Stimulated activated CD8-positive, alpha-beta memory T cell treated with anti-CD3 and anti-CD28 coated beads, Interleukin-4, amount 100 ng/mL, for 48 hours (primary cell): ENCODE measurements at regions not wholly inside any gene's neighbourhood (a gene's known extent, or its start where the extent isn't known, plus 50 kb on each side); places are given as distances from the start of the nearest gene placed in this dataset.

Source experiments
- DNase-seq: peaks from one replicate; pipeline ENCODE4 v3.0.0-alpha.2; 2020

- no peak for DNase-seq
These were observed 114.9 kb upstream of the FAM9B start for GRCh38 chrX:9148615-9149399.

DNA sequence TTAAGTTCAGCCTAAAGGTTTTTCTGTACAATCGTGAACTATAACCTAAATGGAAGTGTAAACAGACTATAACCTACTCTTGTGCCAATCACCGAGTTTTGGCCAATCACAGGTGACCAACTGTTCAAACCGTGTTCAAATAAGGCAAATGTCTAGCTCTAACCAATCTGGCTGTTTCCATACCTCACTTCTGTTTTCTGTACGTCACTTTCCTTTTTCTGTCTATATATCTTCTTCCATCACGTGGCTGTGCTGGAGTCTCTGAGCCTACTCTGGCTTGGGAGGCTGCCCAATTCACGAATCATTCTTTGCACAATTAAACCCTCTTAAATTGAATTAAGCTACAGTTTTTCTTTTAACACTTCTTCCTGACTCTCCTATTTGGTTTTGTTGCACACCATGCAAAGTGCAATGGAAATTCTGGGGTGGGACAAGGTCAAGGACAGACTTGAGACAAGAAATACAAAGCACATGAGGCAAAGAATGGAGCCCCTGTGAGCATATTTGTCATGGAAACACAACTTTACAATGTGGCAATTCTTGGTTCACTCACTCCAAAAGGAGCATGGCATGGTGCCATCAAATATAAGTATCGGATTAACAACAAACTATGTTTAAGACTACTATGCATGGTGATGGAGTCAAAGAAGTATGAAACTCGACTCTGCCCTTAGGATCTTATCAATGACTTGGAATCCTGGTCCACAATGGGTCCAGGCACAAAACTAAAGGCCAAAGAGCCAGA, 115.7 kb upstream of the FAM9B start:
- DNase-seq, result no peak

DNA sequence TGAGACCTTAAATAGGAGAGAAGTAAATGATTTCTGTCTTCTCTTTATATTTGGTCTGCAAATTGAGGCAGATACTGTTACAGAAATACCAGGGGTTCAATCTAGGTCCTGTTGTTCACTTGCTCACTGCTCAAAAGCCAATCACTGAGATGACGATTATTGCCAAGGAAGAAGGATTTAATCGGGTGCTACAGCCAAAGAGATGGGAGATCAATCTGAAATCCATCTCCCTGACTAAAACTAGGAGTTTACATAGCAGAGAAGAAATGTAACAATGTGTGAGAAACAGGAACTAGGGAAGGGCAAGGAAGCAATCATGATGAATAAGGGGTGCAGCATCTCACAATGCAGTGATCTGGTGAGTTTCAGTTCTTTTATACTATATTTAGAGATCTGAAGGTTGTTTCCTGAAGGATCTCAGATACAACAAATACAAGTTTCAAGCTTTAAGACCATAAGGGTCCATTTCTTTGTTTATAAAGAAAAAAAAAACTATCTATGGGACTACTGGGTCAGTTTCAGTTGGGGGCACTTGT, 117.9 kb upstream of the FAM9B start:
- no peak for DNase-seq

DNA sequence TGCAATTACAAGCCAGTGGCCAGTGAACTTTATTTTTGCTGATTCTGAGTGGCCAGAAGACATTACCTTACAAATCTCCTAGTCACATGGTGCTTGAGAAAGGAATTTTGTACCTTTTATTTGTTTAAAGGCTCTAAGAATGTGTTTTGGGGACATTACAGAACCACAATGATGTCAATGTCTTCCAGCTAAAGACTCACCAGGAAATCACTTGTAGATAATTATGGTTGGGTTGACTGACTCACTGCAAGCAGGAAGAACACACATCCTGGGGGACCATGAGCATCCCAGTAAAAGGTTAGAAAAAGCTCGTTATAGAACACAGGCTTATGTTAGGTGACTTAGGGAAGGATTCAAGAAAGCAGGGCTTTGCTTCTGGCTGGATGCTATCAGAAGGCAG, 119.4 kb upstream of the FAM9B start:
- no peak for DNase-seq

DNA sequence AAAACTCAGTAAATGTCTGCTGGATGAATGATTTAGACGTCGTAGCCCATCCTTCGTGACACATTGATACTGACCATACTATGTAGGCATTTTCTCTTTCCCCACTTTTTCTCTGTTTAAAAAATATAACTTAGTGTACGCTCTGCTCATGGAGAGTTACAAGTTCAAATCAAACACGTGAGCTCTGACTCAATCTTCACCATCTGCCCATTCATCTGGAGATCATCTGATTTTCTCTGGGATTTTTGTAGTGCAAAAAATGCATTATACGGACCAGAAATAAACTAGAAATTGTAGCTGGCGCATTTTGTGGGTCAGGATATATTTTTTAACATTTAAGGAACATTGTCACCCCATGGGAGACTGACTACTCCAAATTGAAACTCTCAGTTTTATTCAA, 124.7 kb upstream of the FAM9B start:
- DNase-seq, result no peak

DNA sequence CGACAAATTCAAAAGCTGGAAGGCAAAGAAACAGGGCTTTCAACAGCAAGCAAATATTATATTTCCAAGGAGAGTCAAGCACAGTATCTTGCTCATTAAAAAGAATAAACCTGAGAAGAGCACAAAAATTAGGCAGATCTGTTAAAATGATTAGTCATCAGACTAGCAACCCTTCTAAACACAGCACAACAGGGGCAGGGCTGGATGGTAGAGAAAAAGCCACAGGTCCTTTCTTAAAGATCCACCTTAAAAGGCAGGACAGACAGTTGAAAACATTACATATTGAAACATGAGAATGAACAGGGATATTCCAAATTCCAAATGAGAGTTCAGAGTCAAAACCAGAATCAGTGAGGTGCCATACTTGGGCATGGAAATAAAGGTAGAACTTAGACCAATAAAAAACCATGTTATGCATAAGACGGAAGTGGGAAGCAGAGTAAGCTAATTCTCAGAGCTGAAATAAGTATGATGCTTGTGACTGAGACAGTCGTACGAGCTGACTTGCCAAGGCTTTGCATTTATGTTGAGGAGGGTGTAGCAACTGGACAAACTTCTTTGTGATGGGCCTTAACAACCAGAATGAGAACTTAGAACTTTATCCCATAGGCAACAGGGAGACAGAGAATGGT, 126.9 kb upstream of the FAM9B start:
- no peak for DNase-seq

- no peak for DNase-seq
These were observed 128.8 kb upstream of the FAM9B start for GRCh38 chrX:9162698-9163097.

DNA sequence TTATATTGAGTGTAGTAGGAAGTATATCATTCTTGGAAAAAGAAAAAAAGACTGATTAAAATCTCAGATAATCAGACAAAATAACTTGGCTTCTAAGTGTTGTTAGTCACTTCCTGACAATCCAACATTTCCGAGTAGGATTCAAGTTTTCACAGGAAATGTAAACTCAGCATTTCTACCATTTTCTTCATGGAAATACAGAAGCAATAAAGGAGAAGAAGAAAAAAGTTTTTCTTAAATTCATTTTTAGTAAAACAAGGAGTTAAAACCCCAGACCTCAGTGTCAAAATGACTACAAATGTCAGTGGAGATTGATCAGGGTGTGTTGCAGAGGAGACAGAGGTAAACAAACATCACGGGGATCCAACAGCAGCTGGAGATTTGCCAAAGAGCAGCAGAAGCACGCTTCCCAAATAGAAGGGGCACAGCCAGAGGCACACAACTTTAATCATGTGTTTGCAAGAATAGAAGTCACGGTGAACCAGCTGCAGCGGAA, 129.3 kb upstream of the FAM9B start:
- DNase-seq, result no peak

GRCh38 chrX:9164086-9164485, 130.2 kb upstream of the FAM9B start:
- no peak for DNase-seq

DNA sequence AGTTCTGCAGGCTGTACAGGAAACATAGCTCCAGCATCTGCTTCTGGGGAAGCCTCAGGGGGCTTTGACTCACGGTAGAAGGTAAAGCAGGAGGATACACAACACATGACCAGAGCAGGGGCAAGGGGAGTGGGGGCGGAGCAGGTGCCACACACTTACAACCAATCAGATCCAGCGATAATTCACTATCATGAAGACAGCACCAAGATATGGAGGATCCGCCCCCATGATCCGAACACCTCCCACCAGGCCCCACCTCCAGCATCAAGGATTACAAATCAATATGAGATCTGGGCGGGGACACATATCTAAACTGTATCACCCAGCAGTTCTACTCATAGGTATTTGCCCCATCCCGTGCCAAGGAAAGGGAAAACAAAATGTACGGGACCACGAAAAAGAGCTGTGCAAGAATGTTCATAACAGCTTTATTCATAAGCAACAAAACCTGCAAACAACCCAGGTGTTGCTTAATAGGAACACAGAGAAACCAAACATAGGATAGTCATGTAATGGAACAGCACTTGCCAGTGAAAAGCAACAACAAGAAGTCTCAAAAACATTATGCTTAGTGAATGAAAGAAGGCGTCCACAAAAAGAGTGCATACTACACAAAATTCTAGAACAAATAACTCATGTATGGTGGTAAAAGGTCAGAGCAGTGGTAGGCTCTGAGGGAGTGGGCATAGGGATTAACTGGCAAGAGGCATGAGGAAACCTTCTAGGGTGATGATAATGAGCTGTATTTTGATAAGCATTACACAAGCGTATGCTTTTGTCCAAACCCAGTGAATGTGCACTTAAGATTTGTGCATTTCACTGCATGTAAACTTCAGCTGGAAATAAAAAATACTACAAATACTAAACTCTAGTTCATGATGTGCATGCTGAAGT, 130.9 kb upstream of the FAM9B start:
- peak; percentile 27 for DNase-seq

GRCh38 chrX:9166584-9166944, 132.6 kb upstream of the FAM9B start:
- DNase-seq, result no peak

DNA sequence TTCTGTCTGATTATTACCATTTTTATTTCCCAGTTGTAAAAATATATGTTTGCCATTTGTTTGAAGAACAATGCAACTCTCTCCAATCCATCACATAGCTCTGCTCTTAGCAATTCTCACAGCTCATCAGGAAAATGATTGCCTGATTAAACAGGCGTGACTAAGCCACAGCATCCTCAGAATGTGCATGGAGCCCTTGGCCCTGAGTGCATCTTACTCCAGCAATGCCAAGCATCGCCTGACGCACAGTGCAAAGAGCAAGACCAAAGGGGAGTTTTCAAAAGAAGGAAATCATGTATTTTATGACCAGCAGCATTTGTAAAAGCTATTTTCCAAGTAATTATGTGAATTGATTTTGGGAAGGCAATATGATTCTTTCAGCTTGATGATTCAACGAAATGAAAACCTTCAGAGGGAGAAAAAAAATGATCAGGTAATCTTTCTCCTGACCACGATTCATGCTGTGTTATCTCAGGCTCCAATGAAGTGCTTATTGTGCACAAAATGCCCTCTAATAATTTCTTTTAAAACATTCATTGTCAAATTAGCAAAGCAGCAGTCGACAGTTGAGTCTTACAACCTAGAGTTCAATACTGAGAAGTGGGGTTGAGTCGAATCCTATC, 138.0 kb upstream of the FAM9B start:
- no peak for DNase-seq

GRCh38 chrX:9172464-9172850, 138.5 kb upstream of the FAM9B start:
- no peak for DNase-seq

DNA sequence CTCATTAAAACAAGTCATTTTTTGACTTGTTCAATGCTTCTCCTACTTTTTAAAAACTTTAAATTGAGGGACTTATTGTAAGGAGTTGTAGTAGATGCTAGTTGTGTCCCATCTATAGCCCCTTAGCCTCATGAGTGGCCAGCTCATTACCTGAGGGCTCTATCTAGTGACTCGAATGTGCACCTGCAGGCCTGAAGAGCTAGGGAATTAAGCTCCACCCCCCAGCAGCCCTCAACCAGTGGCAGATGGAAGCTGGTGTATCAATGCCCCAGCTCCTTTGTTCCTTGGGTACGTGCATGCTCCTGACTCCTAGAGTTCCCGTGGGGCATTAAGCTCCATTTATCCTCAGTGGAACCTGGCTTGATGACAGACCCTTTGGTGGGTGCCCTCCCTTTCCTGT, 146.7 kb upstream of the FAM9B start:
- DNase-seq, result no peak

GRCh38 chrX:9182041-9182440, 148.1 kb upstream of the FAM9B start:
- no peak for DNase-seq

DNA sequence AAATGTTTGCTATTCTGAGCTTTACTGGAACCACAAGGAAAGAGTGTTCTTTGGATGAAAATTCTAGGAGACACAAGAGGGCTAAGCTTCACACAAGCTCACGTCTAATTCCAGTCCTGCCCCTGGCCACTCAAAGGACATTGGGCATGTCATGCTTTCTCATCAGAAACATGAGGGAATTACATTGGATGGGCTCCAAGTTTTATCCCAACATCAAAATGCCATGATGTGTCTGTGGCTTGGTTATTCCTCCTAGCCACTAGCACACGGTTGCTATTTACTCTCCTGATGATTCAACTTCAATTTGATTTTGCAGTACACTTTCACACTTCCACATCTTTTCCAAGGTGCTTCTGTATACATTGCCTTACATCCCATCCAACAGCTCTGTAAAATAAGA, 149.6 kb upstream of the FAM9B start:
- no peak for DNase-seq

- no peak for DNase-seq
These were observed 150.3 kb upstream of the FAM9B start for GRCh38 chrX:9184211-9184610.

DNA sequence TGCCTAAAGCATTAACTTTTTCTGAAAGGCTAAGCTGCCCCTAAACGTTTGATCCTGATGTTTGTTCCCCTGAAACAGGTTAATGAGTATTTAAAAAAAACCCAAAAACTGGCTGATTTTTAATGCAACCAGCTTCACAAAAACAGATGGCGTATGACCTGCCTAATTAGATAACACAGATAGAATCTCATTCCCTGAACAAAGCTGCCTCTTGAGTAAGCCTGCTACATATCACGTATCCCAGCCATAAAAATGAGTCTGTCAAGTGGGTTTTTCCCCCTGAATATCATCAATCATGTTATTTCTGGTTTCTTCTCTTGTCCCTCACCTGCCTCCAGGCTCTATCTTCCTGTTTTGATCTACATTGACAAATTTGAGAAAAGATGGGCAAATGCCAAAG, 154.2 kb upstream of the FAM9B start:
- no peak for DNase-seq

DNA sequence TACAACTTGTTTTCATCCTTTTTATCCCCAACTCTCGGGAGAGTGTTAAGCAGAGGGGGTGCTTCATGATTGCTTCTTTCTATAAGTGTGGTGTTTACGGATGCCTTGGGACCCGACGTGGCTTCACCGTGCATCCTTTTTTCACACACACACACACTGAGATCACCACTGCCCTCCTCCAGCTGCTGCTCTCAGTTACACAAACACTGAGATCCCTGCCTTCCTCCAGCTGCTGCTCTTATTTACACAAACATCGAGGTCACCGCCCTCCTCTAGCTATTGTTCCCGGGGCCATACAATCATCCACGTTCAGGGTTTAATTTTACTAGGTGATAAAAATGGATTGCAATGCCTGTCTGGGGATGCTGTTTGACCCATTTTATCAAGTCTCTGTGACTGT, 155.4 kb upstream of the FAM9B start:
- DNase-seq, result no peak

- DNase-seq, result no peak
These were observed 157.5 kb upstream of the FAM9B start for GRCh38 chrX:9191392-9191791.

GRCh38 chrX:9195199-9195880, 161.4 kb upstream of the FAM9B start:
- DNase-seq, result no peak
